Osteoblast (primary cell): ENCODE measurements at regions not wholly inside any gene's neighbourhood (a gene's known extent, or its start where the extent isn't known, plus 50 kb on each side); places are given as distances from the start of the nearest gene placed in this dataset.
A peak's percentile ranks its signal among the peaks of the same experiment; 100 is the strongest.

ENCODE experiments used
- DNase-seq: peaks from one replicate; pipeline ENCODE4 v3.0.0; 2011; ENCODE audit warnings: low spot score, mixed read lengths; ENCODE audit not compliant: insufficient read length; ENCODE audit errors: missing footprints
- H2AFZ ChIP-seq: 2 replicates; pipeline ENCODE4 v1.6.0; 2011; ENCODE audit warnings: mild to moderate bottlenecking, low read length
- H3K27ac ChIP-seq: 2 replicates; pipeline ENCODE4 v1.5.1; 2011; ENCODE audit warnings: mild to moderate bottlenecking, low read depth, low read length, moderate library complexity
- H3K27me3 ChIP-seq: 2 replicates; pipeline ENCODE4 v1.6.0; 2012; ENCODE audit warnings: mild to moderate bottlenecking, control low read depth, inconsistent platforms, low read length, moderate library complexity; ENCODE audit not compliant: insufficient read depth
- H3K36me3 ChIP-seq: 2 replicates; pipeline ENCODE4 v1.5.1; 2011; ENCODE audit warnings: mild to moderate bottlenecking, low read length, control low read depth, moderate library complexity; ENCODE audit not compliant: insufficient read depth
- H3K4me1 ChIP-seq: 2 replicates; pipeline ENCODE4 v1.5.1; 2011; ENCODE audit warnings: mild to moderate bottlenecking, low read length, control low read depth, moderate library complexity; ENCODE audit not compliant: insufficient read depth
- H3K4me2 ChIP-seq: 2 replicates; pipeline ENCODE4 v1.6.0; 2011; ENCODE audit warnings: mild to moderate bottlenecking, low read length; ENCODE audit not compliant: insufficient read depth
- H3K4me3 ChIP-seq: fragments of 200-600 bp; sonication (generic); 3 replicates; pipeline ENCODE4 v1.5.1; 2012; ENCODE audit warnings: mild to moderate bottlenecking, low read length, inconsistent platforms; ENCODE audit not compliant: insufficient read depth
- H3K79me2 ChIP-seq: 2 replicates; pipeline ENCODE4 v1.6.0; 2012; ENCODE audit warnings: mild to moderate bottlenecking, low read length, control low read depth, inconsistent platforms; ENCODE audit not compliant: insufficient read depth
- H3K9me3 ChIP-seq: 2 replicates; pipeline ENCODE4 v1.5.1; 2011; ENCODE audit warnings: low read depth, low read length, control low read depth
- H4K20me1 ChIP-seq: 2 replicates; pipeline ENCODE4 v1.6.0; 2012; ENCODE audit warnings: mild to moderate bottlenecking, low read length, control low read depth; ENCODE audit not compliant: insufficient read depth
- TF ChIP-seq, protein P1 (sequence below): IDR thresholded peaks from 2 replicates; pipeline ENCODE4 v1.5.1; 2011; ENCODE audit warnings: mild to moderate bottlenecking, low read depth, low read length, moderate library complexity; ENCODE audit errors: extremely low read depth

DNA sequence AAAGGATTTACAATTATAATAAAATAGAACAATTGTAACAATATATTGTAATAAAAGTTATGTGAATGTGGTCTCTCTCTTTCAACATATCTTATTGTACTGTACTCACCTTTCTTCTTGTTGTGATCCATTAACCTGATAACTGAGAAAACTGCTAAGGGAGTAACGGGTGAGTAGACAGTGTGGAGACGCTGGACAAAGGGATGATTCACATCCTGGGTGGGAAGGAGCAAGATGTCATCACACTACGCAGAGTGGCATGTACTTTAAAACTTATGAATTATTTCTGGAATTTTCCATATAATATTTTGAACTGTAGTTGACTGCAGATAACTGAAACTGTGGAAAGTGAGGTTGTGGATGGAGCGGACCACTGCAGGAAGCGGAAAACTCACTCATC is 91.2 kb upstream of the PLPP4 start:
- Histone ChIP-seq H3K27ac (no peak overlapping the region), H3K36me3 (no peaks in the 10 kb centered on the region), H3K4me3 (no peak overlapping the region), H4K20me1 (no peaks in the 10 kb centered on the region), H3K4me1 (peaks cover 8% of the 10 kb centered on the region), H3K4me2 (peak overlapping the region; percentile 40), H3K9me3 (no peaks in the 10 kb centered on the region), H3K79me2 (no peaks in the 10 kb centered on the region), H2AFZ (no peak overlapping the region), H3K27me3 (no peaks in the 10 kb centered on the region)
- TF ChIP-seq, protein P1, sequence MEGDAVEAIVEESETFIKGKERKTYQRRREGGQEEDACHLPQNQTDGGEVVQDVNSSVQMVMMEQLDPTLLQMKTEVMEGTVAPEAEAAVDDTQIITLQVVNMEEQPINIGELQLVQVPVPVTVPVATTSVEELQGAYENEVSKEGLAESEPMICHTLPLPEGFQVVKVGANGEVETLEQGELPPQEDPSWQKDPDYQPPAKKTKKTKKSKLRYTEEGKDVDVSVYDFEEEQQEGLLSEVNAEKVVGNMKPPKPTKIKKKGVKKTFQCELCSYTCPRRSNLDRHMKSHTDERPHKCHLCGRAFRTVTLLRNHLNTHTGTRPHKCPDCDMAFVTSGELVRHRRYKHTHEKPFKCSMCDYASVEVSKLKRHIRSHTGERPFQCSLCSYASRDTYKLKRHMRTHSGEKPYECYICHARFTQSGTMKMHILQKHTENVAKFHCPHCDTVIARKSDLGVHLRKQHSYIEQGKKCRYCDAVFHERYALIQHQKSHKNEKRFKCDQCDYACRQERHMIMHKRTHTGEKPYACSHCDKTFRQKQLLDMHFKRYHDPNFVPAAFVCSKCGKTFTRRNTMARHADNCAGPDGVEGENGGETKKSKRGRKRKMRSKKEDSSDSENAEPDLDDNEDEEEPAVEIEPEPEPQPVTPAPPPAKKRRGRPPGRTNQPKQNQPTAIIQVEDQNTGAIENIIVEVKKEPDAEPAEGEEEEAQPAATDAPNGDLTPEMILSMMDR = no peak
- no peak for DNase-seq

- TF ChIP-seq, protein P1 = no peak
- H3K79me2 ChIP-seq = no peaks in the 10 kb centered on the region
Observed at GRCh38 chr10:120367341-120367740, 89.7 kb upstream of the PLPP4 start.

GRCh38 chr10:120368338-120368737 is 88.7 kb upstream of the PLPP4 start:
- H3K4me2 ChIP-seq = no peak overlapping the region
- no peaks in the 10 kb centered on the region for H3K79me2 ChIP-seq
- no peak overlapping the region for H2AFZ ChIP-seq
- H3K27me3 ChIP-seq = no peaks in the 10 kb centered on the region
- TF ChIP-seq, protein P1 = no peak
- H3K36me3 ChIP-seq = no peaks in the 10 kb centered on the region
- H3K9me3 ChIP-seq = no peaks in the 10 kb centered on the region
- no peak overlapping the region for H3K4me3 ChIP-seq
- no peak overlapping the region for H3K27ac ChIP-seq
- DNase-seq = no peak
- H3K4me1 ChIP-seq = peaks cover 8% of the 10 kb centered on the region
- H4K20me1 ChIP-seq = no peaks in the 10 kb centered on the region

More at GRCh38 chr10:120367341-120367740, 89.7 kb upstream of the PLPP4 start:
- Histone ChIP-seq H3K9me3 (no peaks in the 10 kb centered on the region), H3K4me3 (no peak overlapping the region), H3K27me3 (no peaks in the 10 kb centered on the region), H3K4me1 (peaks cover 8% of the 10 kb centered on the region), H3K4me2 (no peak overlapping the region), H2AFZ (no peak overlapping the region), H4K20me1 (no peaks in the 10 kb centered on the region), H3K27ac (no peak overlapping the region), H3K36me3 (no peaks in the 10 kb centered on the region)
- DNase-seq = no peak

DNA sequence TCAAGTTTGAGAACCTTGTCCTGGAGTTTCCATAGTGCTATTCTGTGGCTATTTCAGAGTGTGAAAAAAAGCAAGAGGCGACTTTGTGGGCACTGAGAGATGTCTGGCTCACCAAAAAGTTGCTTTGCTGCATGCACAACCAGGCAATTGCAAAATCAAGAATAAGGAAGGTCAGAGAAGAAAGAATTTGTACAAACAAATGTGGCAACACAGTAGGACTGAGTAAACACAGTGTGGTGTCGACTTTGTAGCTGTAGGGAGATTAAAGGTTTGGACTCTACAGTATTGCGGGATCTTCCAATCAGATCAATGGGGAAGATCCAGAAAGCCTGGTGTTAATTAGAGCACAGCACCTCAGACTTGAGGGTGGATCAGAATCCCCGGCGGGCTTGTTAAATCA is 88.1 kb upstream of the PLPP4 start:
- no peaks in the 10 kb centered on the region for H3K9me3 ChIP-seq

More for the DNA sequence above, 88.1 kb upstream of the PLPP4 start:
- Histone ChIP-seq H3K4me3 (no peak overlapping the region), H3K4me1 (peaks cover 8% of the 10 kb centered on the region), H3K27ac (no peak overlapping the region), H3K27me3 (no peaks in the 10 kb centered on the region), H3K79me2 (no peaks in the 10 kb centered on the region), H3K36me3 (no peaks in the 10 kb centered on the region), H2AFZ (no peak overlapping the region), H3K4me2 (no peak overlapping the region), H4K20me1 (no peaks in the 10 kb centered on the region)
- no peak for DNase-seq
- TF ChIP-seq, protein P1 = no peak
